WTC11 (cell line): ENCODE measurements at regions not wholly inside any gene's neighbourhood (a gene's known extent, or its start where the extent isn't known, plus 50 kb on each side); places are given as distances from the start of the nearest gene placed in this dataset.
"Not testable (repeated sequence)": the region's sequence is repeated elsewhere in the genome, so short reads cannot be mapped to it uniquely, and the experiment has no call there.

Experiments
- CTCF ChIP-seq: fragments of 200-600 bp; IDR thresholded peaks from 2 replicates; pipeline ENCODE4 v1.8.0; 2022; ENCODE audit warnings: antibody characterized with exemption
- FOXJ3 ChIP-seq: sonication (generic); formaldehyde crosslinking; IDR thresholded peaks from 2 replicates; pipeline ENCODE4 v1.9.0; 2021; ENCODE audit warnings: missing genetic modification reagents, mild to moderate bottlenecking, borderline replicate concordance
- GABPB1 ChIP-seq: sonication (generic); formaldehyde crosslinking; IDR thresholded peaks from 2 replicates; pipeline ENCODE4 v1.8.1; 2023; ENCODE audit warnings: mild to moderate bottlenecking, missing genetic modification reagents
- MAX ChIP-seq: sonication (generic); formaldehyde crosslinking; IDR thresholded peaks from 2 replicates; pipeline ENCODE4 v1.8.0; 2022; ENCODE audit warnings: mild to moderate bottlenecking, missing genetic modification reagents
- RELA ChIP-seq: sonication (generic); formaldehyde crosslinking; IDR thresholded peaks from 2 replicates; pipeline ENCODE4 v1.8.1; 2022; ENCODE audit warnings: missing genetic modification reagents, mild to moderate bottlenecking, borderline replicate concordance
- SMAD3 ChIP-seq: sonication (generic); formaldehyde crosslinking; IDR thresholded peaks from 2 replicates; pipeline ENCODE4 v1.8.0; 2022; ENCODE audit warnings: missing genetic modification reagents, mild to moderate bottlenecking, borderline replicate concordance
- SP1 ChIP-seq: sonication (generic); formaldehyde crosslinking; conservative IDR thresholded peaks from 2 replicates; pipeline ENCODE4 v1.8.1; 2022; ENCODE audit warnings: missing genetic modification reagents
- TEAD1 ChIP-seq: sonication (generic); formaldehyde crosslinking; IDR thresholded peaks from 2 replicates; pipeline ENCODE4 v1.8.0; 2022; ENCODE audit warnings: mild to moderate bottlenecking, missing genetic modification reagents
- USF2 ChIP-seq: sonication (generic); formaldehyde crosslinking; IDR thresholded peaks from 2 replicates; pipeline ENCODE4 v1.8.1; 2023; ENCODE audit warnings: mild to moderate bottlenecking, missing genetic modification reagents, moderate library complexity
- ZNF219 ChIP-seq: sonication (generic); formaldehyde crosslinking; IDR thresholded peaks from 2 replicates; pipeline ENCODE4 v1.8.0; 2023; ENCODE audit warnings: missing genetic modification reagents, mild to moderate bottlenecking, borderline replicate concordance

DNA sequence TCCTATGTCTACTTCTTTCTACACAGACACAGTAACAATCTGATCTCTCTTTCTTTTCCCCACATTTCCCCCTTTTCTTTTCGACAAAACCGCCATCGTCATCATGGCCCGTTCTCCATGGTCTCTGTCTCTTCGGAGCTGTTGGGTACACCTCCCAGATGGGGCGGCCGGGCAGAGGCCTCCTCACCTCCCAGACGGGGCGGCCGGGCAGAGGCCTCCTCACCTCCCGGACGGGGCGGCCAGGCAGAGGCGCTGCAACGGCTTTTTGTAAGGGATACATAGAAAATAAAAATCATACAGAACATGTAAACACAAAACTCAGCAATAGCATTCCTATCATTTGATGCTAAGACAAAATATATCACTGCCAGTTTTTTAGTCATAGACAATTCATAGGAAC, 57.2 kb upstream of the USP25 start:
- not testable (repeated sequence) for TF ChIP-seq RELA; CTCF; SP1; MAX (CRISPR knock-in tag); GABPB1 (CRISPR knock-in tag); USF2 (CRISPR knock-in tag); ZNF219; SMAD3; TEAD1 (CRISPR knock-in tag); FOXJ3 (CRISPR knock-in tag)
